NAMALWA (cell line): ENCODE measurements at regions not wholly inside any gene's neighbourhood (a gene's known extent, or its start where the extent isn't known, plus 50 kb on each side); places are given as distances from the start of the nearest gene placed in this dataset.

Source experiments
- DNase-seq: peaks from one replicate; pipeline ENCODE4 v3.0.0-alpha.2; 2015; ENCODE audit warnings: low spot score

DNA sequence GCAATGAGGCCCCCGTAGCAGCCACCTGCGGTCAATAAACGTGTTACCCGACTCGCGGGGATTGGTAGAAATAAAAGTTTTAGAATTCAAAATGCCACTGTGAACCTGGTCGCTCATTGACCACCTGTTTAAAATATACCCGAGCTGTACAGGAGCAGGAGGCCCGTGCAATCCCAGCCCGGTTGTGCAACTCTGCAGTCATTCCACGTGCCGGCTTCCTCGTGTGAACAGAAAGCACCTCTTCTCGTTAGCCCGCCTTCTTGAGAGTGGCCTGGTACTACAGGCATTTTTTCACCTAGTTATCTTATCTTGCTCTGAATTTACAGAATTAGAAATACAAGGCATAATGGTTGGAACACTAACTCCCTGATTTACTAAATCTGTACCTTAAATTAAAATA lies 660.7 kb downstream of the GALR1 start:
- DNase-seq: no peak

DNA sequence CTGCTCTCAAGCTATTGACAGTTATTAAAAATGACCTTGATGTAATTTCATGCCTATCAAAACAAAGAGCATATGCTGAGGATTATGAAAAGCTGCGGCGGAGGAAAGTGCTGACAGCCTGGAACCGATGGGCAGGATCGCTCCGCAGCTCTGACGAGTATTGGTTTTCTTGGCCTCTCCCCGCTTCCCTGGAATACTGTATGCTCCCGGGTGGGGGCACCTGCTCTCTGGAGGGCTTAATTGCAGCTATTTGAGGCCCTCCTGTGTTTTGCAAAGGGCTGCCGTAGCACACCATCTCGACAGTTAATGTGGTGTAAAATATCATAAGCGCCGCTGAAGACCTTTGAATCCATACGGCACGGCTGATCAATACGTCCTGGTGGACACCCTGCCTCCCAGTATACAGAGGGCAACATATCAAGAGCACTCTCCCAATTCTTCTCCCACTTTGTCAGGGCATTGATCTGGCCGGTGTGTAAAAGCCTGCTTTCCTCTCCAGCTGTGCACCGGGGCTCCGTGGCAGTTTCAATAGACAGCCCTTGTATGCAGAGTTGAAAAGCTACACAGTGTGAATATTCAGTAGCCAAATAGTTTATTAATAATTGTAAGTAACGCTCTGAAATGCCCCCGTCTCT lies 662.4 kb downstream of the GALR1 start:
- no peak for DNase-seq

DNA sequence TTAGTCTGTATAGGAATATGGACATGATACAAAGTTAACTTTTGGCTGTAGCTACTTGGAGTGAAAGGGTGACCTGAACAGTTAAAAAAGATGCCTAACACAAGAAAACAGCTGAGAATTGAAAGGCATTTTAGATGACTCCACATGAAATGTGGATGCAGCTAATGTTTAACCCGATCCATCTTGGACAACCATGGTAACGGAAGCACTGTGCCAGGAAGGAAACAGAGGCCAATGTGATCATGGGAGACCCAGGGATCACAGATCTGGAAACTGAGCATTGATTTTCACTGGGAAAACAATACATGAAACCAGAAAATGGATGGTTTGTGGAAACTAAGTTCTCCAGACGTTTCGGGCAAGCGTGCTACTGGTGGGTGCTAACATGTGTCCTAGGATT lies 669.1 kb downstream of the GALR1 start:
- no peak for DNase-seq

DNA sequence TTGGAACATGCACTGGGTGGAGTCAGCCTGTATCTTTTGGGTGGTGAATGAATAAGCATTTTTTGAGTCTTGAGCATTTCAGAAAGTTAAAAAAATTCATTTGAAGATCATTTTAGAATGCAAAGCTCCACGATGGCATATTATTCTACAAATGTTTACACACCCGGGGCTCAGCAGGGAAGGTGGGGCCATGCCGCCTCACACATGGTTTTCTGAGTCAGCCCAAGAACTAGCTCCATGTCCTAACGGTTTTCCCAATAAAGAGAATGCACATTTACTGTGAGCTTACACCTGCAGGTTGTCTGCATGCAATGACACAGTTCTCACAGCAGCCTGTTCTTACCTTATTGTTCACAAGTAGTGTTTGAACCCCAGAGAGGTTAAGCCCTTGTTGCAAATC lies 670.3 kb downstream of the GALR1 start:
- DNase-seq: no peak

DNA sequence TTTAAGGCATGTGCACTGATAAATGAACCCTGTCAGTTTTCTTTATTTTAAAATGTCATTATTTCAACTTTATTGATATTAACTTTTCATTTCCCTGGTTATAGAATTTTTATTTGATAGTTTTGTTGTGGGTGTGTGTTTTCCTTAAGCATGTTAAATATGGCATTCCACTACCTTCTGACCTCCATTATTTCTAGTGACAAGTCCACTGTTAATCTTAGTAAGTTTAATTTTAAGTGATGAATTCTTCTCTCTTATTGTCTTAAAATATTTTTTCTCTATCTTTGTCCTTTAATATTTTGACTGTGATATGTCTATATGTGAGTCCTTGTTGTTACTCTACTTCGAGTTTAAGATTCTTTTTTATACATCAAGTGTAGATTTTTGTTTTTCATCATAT lies 685.7 kb downstream of the GALR1 start:
- no peak for DNase-seq

DNA sequence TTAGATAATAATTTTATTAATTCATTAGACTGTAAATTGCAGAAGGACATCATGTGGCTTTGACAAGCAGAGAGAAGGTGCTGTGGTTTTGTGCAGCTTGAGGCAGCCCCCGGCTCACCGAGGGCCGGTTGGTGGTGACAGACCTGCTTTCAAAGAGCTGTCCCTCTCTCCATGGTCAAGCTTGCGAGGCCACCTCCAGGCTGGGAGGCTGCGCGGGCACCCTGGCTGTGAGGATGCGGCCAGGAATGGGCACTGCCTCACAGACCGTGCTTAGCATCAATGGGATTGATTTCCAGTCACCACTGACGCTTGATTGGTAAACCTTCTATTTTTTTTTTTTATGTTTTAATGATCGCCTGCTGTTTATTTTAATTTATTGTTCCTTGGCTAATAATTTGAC lies 690.9 kb downstream of the GALR1 start:
- no peak for DNase-seq

DNA sequence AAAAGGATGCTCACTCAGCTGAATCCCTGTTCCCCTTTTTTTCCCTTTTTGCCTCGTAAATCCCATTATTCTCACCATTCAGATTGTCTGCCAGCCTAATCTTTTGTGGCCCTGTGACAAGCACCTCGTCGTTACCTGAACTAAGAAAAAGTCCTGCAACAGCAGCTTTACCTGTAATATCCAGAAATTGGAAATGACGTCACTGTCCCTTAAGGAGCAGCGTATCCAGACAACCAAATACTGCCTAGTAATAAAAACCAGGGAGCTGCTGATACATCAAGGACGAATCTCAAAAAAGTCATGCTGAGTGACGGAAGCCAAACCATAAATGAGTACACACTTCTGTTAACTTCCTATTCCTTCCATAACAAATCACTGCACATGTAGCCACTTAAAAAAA lies 694.9 kb downstream of the GALR1 start:
- no peak for DNase-seq

DNA sequence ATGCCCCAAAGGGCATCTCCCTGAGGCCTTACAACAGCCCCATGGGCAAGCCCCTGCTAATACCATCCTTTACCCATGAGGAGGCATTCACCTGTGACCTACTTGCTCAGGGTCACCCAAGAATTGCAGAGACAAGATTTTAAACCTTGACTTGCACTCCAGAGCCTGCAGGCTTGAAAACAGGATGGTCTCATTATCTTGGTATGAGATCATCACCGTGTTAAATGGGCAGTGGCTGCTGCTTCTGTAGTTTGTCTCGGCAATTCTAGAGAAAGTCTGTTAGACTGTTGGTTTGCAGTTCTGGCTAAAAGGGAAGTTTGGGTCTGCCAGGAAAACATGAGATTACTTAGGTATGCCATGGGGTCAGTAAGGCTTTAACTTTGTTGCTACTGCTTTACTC lies 698.9 kb downstream of the GALR1 start:
- DNase-seq: no peak

DNA sequence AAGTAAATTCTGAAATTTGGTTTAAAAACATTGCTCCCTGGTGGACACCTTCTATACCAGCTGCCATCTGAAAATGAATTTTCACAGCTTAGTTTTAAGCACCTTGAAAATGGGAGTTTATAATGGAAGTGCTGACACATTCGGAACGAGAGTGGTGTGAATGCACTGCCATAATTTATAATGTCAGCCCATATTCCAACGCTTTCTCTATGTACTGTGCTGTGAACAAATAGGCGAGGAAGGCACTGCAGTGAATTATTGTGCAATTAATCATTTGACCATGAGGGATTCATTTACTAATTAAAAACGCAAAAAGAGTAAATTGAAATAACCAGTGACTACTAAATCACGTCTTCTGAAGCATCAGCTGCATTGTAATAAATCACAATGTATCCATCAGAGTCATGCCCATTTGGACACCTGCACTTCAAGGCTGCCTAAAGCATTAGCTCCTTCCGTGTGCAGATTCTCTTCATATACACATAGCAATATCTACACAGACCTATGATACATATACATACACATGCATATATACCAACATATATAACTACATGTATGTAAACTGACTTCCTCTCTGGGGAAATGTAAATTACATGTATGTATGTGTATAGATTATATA lies 699.8 kb downstream of the GALR1 start:
- no peak for DNase-seq

DNA sequence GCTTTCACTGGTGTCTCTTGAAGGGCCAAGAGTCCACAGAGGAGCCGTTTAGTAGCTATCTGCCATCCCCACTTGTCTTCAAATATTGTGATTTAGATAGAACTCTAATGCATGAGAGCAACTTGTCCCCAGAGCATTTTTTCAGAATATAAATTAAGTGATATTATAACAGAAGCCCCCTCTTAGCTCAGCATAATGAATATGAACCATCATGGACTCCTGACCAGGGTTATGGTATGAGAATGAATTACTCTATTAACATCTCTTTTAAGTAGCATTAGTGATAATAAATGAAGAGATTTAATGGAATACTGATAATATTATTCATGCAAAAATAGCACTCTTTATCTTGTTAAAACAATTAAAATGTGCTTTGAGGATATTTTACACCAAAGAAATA lies 709.6 kb downstream of the GALR1 start:
- DNase-seq: no peak

DNA sequence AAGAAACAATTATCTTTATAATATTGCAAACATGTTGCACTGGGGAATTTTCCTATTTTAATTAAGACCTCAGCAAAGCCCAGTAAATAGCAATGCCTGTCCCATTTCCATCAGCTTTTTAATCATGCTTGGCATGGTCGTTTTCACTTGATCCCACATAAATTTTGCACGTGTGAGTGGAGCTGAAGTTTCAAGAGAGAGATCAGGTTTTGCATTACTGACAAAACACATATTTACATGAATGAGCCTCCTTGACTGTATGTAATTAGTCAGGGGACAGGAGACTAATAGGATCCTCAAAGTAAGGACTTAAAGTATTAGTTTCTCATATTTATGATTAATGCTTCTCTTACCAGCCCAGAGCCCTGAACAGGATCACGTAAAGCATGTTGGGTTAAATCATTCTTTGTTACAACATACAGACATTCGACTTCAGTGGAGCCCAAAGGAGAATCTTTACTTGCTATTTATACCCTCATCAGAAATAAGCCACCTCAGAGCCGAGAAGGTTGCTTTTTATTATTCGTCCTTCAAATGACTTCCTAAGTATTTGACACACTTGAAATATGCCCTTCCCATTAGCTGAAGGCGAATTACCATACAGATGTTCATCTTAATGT lies 711.3 kb downstream of the GALR1 start:
- no peak for DNase-seq

DNA sequence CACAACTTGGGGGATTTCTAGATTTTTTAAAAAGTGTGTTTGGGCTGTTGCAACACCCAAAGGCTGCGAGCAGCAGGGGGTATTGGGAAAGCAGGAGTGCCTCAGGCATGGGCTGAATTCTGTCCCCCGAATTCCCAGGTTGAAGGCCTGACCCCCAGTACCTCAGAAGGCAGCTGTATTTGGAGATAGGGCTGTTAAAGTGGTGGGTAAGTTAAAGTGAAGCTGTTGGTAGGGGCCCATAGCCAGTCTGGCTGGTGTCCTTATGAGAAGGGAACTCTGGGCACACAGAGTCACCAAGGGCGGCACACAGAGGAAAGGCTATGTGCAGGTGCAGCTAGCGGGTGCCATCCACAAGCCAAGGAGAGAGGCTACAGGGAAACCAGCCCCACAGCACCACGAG lies 717.4 kb downstream of the GALR1 start:
- no peak for DNase-seq

DNA sequence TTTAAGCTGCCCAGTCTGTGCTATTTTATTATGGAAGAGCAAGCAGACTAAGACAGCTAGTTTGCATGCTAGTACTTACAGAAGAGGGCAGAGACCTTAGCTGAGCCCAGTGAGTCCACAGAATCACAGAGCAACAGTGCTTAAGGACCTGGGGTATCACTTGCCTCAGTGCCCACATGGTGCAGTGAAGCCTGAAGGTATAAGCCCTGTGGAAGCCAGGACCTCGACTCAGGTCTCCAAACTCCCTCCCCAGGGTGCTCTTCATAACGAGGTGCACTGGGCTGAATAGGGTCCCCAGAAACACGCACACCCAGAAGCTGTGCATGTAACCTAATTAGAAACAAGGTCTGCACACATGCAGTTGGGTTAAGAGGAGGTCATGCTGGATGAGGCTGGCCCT lies 718.1 kb downstream of the GALR1 start:
- no peak for DNase-seq

DNA sequence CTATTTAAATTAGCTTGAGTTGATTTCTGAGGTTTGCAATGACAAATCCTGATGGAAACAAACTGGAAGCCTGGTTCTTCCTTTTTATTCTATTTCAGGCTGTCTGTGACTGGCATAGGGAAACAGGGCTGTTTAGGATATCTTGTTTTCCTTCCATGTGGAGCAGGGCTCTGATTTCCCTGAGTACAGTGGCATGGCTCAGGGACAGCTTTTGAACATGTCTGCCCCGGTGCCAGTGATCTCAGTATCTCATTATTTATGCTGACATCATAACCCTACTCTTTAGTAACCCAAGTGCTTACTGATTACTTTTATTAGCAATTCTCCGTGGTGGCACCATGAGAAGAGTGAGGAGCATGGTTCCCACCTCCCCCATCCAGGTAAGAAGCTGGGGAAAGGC lies 720.3 kb downstream of the GALR1 start:
- no peak for DNase-seq

DNA sequence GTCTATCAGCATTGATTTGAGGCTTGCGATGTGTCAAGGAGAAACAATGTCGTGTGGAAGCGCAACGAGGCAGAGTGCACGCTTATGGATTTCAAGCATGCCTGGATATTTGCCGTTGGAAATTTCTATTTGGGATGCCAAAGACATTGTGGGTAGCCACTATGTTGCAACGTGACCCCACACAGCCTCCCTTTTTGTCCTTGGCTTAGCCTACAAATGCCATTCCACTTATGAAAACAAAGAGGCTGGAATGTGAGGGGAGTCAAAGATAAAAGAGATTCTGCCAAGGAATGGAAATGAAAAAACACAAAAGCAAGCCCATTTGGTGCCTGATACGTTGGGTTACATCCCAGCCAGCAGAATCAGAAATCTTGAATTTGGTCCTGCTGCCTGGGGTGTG lies 721.2 kb downstream of the GALR1 start:
- DNase-seq: no peak

DNA sequence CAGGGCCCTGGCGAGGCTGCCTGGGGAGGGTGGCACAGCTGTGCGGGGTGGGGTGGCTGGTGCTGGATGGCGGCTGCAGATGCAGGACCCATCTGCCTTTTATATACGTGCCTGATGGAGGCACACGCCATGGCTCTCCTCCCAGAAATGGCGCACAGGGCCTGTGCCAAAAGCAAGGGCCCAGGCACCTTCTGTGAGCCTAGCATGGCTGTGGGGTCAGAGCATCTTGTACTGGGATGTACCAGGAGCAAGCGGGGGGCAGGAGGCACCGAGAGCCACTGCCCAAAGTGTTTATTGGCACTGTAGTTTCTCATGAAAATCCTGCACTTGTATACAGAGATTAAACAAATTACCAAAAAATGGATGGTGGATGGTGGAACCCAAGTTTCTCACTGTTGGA lies 724.1 kb downstream of the GALR1 start:
- no peak for DNase-seq

DNA sequence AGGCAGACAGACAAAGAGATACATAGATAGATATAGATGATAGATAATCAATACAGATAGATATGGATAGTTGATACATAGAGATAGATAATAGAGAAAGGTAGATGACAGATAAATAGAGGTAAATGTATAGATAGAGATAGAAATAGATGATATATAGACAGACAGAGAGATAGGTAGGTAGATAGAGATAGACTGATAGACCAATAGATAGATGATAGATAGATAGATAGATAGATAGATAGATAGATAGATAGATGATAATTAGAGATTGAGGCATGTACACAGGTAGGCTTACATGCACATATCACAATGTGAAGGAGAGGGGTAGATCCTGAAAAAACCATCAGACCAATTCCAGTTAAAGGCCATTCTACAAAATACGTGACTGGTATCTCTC lies 724.7 kb downstream of the GALR1 start:
- no peak for DNase-seq

DNA sequence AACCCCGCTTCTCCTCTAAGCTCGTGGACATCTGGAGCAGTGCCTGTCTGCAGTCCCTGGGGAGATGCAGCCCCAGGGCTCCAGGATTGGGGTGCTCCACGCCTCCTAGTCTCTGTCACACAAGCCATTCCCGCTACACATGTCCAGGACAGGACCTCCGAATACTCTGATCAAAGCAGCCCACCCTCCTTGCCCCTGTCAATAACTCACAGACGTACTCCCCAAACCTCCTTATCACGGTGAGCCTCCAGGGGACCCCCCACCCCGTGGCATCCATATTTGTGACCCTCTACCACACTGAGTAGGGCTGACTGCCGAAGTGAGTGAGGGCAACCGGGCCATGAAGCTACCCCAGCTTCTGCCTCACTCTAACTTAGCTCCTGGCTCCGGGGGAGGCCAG lies 727.7 kb downstream of the GALR1 start:
- no peak for DNase-seq

DNA sequence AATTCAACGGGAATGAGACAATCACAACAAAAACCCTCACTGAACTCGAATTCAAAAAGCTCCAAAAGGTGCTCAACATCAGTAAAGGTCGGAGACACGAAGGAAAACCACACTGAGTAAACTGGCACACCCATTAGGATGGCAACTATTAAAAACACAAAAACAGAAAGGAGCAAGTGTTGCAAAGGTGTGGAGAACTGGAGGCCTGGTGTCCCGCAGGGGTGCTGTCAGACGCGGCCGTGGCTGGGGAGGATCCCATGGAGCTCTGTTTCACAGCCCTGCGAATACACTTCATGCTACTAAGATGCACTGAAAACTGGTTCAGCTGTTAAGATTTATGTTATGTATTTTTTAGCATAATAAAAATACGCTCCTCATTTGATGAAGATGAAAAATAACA lies 730.6 kb downstream of the GALR1 start:
- DNase-seq: no peak

DNA sequence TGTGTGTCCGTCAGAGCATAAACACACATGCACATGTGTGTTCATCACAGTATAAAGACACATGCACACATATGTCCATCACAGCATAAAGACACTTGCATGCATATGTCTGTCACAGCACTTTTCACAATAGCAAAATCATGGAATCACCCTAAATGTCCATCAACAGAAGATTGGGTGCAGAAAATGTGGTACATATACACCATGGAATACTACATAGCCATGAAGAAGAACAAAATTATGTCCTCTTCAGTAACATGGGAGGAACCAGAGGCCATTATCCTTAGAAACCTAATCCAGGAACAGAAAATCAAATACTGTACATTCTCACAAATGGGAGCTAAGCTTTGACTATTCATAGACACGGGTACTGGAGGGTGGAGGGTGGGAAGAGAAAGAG lies 732.2 kb downstream of the GALR1 start:
- no peak for DNase-seq

DNA sequence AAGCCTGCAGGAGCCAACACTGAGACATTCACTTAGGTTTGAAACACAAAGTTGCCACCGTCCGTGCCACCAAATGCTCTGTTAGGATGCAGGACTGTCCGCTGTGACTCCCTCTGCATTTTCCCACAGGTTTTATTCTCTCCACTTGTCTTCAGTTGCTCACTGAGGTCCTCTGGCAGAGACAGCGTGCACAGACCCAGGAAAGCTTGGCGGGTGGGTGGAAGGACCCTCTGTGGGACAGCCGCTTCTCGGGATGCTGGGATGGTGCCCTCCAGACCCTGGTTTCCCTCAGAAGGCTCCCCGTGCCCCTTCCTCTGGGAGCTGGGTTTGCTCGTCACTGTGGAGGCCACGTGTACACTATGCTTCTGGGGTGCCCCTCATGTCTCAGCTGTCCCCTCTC lies 733.6 kb downstream of the GALR1 start:
- DNase-seq: no peak

DNA sequence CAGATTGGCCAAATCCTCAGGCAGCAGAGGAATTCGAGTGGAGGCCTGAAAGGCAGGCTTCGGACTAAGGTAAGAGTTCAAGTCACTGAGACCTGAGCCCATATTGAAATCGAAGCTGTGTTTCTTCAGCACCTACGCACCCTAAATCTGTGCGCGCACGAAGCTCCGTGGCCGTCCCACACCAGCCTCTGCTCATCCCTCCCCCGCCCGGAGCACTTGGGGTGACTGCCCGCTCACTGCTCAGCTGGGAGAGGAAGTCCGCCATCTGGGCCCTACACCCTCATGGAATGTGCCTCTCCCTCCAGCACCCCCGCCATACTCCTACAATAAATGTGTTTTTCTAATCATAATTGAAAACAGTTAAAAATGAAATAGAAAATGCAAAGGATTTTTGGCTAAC lies 734.5 kb downstream of the GALR1 start:
- DNase-seq: no peak

DNA sequence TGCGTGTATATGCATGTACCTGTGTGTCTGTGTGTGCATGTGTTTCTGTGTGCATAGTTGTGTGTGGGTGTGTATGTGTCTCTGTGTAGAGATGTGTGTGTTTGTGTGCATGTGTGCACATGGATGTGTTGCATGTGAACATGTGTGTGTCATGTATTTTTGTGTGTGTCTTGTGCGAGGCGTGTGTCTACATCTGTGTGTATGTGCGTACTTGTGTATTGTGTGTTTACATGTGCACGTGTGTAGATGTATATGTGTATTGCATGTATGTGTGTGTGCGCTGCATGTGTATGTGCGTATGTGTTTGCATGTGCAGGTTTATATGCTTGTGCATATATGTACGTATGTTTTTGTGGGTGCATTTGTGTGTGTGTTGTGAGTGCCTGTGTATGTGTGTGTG lies 735.2 kb downstream of the GALR1 start:
- no peak for DNase-seq
